ENCODE measurements at regions not wholly inside any gene's neighbourhood (a gene's known extent, or its start where the extent isn't known, plus 50 kb on each side); places are given as distances from the start of the nearest gene placed in this dataset.

DNA sequence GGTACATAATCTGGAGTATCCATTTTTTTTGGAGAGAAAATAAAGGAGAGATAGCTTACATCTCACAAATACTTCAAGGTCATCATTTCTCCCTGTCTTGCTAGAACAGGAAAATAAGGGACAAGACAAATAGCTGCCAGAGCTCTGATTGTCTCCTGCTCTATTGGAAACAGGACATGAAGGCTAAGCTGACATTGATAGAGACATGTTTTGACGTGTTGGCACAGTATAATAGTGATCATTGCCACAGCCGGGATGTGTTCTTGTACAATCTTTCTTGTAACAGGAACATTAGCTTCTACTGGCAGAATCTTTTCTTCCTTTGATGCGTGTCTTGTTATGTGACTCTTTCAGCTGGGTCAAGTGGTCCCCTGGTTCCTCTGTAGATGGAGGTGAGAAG is 279.3 kb upstream of the MTPN start:
- no peak for DNase-seq (ENCODE audit: low read depth in 2 of 2)

DNA sequence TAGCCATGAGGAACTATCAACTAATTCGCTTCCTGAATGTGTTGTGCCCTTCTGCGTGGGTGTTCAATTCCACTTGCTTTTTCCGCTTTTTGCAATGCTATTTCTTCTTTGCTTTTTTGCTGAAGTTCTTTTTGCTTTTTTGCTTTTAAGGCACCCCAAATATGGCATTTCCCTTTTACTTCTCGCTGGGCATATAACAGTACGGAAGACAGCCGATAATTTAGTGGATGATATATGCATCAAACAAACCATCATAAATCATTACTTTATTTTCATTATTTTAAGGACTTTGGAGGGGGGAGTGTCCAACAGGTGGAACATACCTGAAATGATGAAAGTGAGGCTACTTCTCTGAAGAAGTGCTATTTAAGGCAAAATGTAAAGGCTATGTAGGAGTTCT is 277.0 kb upstream of the MTPN start:
- no peak for DNase-seq (ENCODE audit: low read depth in 2 of 2)

DNA sequence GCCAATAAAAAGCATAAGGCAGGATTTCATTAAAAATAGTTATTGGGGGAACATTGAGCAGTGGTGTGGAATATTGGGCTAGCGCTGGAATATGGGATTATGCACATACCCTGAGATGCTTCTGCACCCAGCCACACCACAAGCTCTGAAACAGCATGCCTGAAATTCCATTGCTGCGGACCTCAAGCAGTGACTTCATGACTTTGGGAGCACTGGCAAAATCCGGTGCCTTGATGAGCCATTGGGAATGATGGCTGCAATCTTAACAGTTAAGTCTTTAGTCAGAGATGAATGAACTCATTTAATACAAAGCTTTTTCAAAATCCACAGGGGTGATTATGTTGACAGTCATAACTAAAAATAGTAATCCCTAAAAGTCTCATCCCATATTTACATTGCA is 274.7 kb upstream of the MTPN start:
- DNase-seq (ENCODE audit: low read depth in 2 of 2), result no peak

DNA sequence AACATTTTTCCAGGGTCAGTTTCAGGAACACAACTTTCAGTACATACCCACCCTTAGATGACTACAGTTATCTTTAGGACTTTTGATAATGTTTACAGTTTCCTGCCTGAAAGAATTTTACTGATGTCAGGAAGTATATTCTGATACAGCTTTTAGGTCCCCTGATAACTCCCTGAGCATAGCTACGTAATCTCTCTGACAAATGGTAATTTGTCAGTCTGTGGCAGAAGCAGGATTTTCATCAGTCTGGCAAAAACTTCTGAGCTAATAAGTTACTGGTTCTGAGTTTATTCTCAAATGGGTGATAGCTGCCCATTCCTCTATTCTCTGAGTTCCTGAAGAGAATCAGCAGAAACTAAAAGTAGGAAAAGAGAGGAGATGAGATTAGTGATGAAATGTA is 270.1 kb upstream of the MTPN start:
- DNase-seq (ENCODE audit: low read depth in 2 of 2), result no peak

DNA sequence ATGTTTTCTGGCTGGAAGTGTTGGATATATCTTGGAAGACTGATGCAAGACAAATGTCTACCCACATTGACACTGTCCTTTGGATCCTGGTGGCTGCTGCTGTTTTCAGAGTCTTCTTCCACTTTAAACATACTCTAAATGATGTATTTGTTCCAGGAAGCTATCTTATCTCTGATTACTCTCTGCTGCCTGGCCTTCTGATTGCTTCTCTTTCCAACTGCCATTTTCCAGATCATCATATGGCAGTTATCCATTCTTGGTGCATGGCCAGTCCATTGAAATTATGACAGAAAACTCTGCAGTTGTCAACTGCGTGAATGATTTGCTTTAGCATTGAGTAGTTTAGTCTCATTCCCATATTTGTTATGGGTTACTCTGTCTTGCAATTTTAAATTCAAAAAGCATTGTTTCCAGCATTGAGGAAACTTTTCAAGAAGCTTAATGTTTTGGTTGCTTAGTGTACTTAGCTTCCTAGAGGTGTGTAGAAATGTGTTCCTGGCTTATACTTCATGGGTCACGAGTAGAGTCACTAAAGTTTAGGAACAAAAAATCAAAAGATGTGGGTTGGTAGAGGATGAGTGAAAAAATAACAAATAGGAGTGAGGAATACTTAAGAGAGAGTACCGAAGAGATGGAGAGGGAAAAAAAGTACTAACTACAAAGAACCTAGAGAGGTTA is 268.3 kb upstream of the MTPN start:
- no peak for DNase-seq (ENCODE audit: low read depth in 2 of 2)

DNA sequence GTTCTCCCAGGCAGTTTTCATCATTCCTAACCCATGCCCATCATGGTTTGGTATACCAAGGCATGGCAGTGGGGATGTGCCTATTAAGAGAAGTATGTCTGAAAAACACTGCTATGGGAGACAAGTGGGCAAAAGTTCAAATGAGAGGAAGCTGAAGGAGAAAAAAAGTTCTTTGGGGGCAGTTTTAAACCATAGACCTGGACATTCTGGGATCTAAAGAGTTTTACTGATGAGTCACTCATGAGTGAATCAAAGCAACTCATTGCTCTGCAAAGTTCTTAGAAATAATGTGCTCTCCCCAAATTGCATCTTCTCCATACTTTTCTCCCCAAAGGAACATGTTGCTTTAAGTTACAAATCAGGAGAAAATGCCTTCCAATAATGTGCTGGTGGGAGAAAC is 256.9 kb upstream of the MTPN start:
- no peak for DNase-seq (ENCODE audit: low read depth in 2 of 2)

DNA sequence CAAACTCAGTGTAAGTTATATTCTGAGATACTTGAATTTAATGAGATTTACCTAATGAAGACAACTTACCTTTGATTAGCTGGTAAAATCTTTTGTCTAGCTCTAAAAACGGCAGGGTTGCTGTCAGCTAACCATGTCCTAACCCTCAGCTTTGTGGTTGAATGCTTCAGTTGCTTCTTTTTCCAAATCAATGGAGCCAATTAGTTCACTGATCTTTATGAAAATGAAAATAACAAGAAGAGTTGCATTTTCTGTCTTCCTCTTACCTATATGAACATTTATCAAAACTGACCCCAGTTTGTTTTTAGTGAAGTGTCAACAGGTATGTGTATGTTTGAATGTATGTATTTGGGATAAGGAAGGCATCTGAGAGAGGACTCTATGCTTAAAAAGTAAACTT is 253.1 kb upstream of the MTPN start:
- DNase-seq (ENCODE audit: low read depth in 2 of 2), result no peak

DNA sequence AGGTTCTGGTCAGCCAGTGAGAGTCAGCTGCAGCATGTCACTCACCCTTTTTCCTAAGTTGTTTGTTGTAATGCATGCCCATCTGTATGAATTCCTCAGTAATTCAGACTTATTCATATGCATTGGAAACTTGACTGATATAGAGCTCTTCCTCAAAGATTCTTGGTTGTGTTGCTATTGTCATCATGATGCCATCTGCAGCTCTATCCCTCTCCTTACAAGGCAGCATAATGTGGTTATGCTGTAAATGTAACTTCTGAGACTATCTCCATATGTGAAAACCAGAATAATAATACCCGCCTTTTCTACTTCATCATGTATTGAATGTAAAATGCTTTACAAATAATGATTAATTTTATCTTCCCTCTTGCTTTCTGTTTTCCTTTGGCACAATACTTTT is 252.6 kb upstream of the MTPN start:
- DNase-seq (ENCODE audit: low read depth in 2 of 2), result no peak

DNA sequence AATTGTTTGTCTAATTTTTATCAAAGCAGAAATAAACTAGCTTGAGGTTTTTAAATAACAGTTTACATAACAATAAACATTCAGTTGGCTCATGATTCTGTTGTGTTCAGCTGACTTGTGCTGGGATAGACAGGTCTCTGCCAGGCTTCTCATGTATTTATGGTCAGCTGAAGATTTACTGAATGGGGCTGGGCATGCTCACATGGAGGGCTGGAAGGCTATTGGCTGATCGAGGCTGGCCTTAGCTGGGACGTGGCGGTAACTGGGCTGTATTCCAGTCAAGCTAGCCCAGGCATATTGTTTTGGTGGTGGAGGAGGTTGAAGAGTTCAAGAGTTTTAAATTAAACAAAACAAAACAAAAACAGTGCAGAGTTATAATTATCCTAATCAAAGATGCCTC is 251.0 kb upstream of the MTPN start:
- DNase-seq (ENCODE audit: low read depth in 2 of 2), result no peak

DNA sequence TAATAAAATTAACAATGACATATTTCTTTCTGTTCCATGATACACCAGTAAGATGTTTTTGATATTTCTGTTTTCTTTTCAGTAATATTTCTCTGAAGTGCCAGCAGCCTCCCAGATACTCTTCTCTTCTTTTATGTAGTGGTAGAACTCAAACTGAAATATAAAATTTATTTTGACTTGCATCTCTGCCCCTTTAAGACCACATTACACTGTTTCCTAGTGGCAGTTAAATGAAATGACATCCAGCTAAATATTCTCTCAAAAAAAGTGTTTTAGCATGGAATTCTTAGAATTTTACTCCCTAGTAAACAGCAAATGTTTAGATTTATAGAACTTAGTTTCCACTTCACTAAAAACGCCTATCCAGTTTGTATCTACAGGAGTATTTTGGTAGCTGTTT is 237.2 kb upstream of the MTPN start:
- DNase-seq (ENCODE audit: low read depth in 2 of 2), result no peak

DNA sequence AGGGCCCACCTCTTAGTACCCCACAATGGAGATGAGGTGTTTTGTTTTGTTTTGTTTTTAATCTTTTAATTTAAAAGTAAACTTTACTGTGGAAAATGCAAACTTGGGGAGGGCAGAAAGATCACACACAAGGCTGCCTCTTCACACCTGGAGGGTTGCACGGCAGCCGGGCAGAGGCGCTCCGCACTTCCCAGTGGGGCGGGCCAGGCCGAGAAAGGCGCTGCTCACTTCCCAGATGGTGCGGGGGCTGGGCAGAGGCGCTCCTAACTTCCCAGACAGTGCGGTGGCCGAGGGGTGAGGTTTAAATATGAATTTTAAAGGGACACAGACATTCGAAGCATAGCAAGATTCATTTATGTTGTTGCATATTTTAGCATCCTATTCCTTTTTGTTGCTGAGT is 235.9 kb upstream of the MTPN start:
- no peak for DNase-seq (ENCODE audit: low read depth in 2 of 2)

DNA sequence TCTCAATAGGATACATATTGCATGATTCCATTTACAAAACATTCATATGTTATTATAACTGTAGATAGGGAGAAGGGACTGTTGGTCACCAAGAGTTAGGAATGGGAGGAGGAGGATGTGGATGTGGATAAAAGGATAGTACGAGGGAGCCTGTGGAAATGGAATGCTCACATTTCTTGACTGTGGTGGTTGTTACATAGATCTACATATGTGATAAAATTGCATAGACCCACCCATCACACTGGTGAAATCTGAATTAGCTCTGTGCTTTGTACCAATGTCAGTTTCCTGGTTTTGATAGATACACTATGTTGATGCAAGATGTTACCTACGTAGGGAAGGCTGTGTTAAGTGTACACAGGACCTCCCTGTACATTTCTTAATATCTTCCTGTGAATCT is 233.5 kb upstream of the MTPN start:
- DNase-seq (ENCODE audit: low read depth in 2 of 2), result no peak

DNA sequence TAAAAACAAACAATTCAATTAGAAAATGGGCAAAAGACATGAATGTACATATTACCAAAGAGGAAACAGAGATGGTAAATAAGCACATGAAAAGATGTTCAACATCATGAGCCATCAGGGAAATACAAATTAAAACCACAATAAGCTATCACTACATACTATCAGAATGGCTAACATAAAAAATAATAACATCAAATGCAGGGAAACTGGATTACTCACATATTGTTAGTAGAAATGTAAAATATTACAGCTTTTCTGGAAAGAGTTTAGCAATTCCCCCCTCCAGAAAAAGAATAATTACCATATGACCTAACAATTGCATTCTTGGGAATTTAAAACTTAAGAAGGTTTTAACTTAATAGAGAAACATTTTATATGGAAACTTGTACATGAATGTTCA is 232.9 kb upstream of the MTPN start:
- DNase-seq (ENCODE audit: low read depth in 2 of 2), result no peak

DNA sequence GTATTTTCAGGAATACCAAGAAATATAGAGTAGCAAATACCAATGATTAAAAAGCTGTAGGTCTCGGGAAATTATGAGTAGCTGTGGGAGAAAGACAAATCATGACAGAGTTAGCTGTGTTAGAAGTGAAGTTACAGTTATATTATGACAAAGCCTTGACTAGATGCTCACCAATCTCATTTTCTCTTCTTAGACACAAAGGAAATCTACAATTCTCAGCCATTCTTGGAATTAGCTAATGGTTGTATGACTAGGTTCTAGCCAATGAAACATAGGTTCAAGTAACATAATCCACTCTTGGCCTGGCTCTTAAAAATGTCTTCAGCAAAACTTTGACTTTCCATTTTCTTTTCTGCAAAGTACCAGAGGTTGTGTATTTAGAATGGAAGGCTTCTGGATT is 228.8 kb upstream of the MTPN start:
- DNase-seq (ENCODE audit: low read depth in 2 of 2), result no peak

DNA sequence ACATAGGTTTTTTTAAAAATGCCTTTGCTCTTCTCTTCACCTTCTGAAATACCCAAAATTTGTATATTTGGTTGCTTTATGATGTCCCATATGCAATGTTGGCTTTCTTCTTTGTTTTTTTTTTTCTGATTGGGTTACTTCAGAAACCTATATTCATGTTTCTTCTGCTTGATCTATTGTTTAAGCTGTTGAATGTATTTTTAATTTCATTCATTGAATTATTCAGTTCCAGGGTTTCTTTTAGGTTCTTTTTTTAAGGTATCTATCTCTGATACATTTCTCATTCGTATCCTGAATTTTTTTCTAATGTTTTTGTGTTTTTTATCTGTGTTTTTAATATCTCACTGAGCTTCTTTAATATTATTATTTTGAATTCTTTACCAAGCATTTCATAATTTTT is 221.0 kb upstream of the MTPN start:
- no peak for DNase-seq (ENCODE audit: low read depth in 2 of 2)

DNA sequence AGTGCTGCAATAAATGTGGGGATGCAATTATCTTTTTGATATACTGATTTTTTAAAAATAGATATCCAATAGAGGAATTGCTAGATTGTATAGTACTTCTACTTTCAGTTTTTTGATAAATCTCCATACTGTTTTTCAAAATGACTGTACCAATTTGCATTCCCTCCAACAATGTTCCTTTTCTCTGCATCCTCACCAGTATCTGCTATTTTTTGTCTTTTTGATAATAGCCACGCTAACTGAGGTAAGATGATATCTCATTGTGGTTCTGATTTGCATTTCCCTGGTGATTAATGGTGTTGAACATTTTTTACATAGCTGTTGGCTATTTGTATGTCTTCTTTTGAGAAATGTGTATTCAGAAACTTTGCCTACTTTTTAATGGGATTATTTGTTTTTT is 217.7 kb upstream of the MTPN start:
- DNase-seq (ENCODE audit: low read depth in 2 of 2), result no peak

DNA sequence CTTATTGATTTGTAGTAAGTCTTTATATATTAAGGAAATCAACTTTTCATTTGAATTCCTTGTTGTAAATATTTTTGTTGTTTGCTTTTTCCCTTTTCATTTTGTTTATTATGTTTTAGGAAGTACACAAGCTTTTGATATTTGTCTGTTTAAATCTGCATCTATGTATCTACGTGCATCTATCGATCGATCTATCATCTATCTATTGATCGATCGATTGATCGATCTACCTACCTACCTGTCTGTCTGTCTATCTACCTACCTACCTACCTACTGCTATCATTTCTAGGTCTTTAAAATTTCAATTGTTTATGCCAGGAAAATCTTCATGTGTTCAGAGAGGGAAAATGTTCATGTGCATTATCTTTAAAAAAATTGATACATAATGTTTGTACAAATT is 216.8 kb upstream of the MTPN start:
- no peak for DNase-seq (ENCODE audit: low read depth in 2 of 2)

DNA sequence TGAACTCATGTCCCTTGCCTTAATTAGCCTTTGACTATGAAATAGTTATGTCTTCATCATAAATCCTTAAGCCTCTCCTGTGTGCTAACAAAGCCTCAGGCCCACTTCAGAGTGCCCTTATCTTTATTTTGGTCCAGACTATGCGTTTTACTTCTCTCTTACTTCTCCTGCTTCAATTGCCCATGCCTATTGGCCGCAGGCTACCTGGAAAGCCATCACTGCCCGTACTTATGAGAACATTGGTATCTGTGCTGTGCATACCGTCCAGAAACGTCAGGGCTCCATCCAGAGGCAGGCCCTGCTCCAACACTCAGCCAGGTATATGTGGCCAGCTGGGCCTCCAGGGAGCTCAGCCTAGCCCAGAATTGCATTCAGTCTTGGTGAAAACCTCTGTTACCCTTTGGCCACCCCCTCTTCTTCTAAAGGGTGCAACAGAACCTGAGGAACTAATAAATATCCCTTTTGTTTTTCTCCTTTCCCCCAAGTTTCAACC is 212.4 kb upstream of the MTPN start:
- DNase-seq (ENCODE audit: low read depth in 2 of 2), result no peak

DNA sequence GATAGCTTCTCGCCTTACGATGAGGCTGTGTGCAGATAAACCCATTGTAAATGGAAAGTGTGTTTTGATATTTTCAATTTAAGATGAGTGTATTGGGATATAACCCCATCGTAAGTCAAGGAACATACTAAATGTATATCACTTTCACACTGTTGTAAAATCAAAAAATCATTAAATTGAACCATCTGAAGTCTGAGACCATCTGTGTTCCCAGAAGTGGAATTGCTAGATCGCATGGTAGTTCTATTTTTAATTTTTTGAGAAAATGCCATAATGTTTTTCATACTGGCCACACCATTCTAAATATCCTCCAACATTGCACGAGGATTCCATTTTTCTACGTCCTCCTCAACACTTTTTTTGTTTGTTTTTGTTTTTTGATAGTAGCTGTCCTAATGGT is 209.1 kb upstream of the MTPN start:
- DNase-seq (ENCODE audit: low read depth in 2 of 2), result no peak

DNA sequence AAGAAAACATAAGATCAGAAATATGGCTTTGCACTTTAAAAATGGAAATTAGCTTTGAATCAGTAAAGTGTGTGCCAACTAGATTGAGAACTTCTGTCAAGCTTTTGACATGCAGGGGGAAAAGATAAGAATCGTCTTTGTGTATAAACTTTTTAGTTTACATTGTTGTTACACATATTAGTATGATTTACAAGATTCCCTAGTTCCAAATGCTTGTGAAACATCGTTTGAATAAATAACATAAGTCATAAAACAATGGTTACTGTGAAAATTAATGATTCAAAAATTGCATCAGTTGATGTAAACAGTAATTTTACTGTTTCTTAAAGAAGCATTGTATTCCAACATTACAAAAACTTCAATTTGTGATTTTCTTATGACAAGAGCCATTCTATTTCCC is 207.6 kb upstream of the MTPN start:
- DNase-seq (ENCODE audit: low read depth in 2 of 2), result no peak

DNA sequence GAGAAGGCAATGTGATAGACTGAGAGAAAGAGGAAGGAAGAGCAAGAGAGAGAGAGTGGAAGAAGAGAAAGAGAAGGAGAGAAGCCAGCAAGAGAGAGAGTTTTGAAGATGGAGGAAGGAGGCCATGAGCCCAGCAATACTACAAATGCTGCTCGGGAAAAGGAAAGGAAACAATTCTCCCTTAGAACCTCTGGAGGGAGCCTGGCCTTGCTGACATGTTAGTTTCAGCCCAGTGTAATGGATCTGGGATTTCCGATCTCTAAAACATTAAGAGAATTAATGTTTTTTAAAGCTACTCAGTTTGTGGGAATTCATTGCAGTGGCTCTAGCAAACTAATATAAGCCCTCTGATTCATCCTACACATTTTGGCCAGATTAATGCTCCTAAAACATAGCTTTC is 206.8 kb upstream of the MTPN start:
- no peak for DNase-seq (ENCODE audit: low read depth in 2 of 2)

DNA sequence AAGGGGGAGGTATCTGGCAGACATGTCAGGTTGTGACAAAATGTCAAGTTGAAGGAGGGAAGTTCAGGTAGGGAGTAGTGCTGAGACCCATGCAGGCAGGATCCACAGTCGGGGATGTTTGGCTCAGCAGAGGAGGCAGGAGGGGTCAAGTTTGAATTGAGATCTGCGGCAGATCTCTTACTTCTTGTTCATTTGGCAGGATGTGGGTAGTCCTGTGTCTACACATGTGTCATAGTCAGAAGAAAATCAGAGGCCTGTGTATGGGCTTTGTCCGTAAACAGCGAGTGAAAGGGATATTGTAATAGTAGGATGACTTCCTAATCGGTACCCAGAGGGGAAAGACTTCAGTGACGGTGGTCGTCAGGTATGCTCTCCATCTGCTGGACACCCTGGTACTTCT is 203.8 kb upstream of the MTPN start:
- no peak for DNase-seq (ENCODE audit: low read depth in 2 of 2)

DNA sequence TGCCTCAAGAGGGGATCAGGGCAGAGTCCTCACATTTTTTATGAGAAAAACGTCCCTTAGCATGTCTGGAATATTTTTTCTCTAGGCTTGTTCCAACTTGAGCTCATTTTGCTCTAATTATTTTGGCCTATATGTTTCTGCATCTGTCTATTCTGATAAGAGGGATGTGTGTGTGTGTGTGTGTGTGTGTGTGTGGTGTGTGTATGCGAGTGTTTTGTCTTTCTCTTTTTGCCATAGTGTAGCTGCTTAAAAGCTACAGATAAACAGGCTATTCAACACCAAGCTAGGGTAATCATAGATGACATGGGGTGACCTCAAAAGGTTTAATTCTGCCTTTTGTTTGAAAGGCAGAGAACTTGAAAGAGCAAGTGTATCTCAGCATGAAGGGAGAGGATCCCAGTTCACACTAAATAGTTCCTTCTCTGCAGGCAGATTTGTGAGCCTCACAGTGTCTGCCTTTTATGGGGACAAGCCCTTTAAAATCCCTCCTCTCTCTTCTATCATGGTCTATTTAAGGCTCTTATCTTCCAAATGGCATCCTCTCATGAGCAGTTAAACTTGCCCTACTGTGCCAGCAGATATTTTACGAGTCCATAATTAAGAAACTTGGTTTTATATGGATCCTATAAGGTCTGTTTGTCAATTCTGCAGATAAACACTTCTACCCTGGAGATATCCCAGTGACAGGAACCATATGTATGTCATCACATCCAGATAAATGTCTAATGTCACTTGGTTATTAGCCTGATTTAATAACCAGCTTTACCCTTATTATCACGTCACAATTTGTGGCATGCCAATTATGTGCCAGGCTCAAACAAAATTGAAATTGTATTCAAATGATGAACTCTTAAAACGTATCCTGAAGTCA is 202.9 kb upstream of the MTPN start:
- DNase-seq (ENCODE audit: low read depth in 2 of 2), result no peak

DNA sequence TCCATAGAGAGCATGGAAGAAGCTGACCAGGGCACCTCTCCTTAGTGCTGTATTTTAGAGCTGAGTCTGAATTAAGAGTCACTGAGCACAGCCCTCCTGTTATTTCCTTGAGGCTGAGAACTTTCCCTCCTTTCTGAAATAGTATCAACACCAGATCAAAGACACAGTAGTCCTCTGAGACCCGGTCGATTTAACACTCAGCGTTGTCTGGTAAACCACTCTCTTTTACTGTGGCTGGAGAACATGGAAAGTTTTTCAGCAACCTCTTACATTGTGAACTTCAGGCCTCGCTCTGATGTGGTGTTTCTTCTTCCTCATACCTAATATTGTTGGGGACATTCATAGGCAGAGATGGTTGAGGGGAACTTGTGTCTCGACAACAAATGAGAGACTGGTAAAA is 202.0 kb upstream of the MTPN start:
- no peak for DNase-seq (ENCODE audit: low read depth in 2 of 2)
